KOPT-K1 (cell line): ENCODE measurements at regions not wholly inside any gene's neighbourhood (a gene's known extent, or its start where the extent isn't known, plus 50 kb on each side); places are given as distances from the start of the nearest gene placed in this dataset.

Experiments
- H3K27ac ChIP-seq: fragments of 200-600 bp; sonication (generic); 2 replicates; pipeline ENCODE4 v1.5.1; 2016; ENCODE audit warnings: antibody characterized with exemption, mild to moderate bottlenecking, low read depth, low read length; ENCODE audit not compliant: poor library complexity, severe bottlenecking
- H3K36me3 ChIP-seq: fragments of 200-600 bp; sonication (generic); 2 replicates; pipeline ENCODE4 v1.5.1; 2017; ENCODE audit warnings: antibody characterized with exemption, mild to moderate bottlenecking, low read length, moderate library complexity; ENCODE audit not compliant: insufficient read depth
- H3K9me3 ChIP-seq: fragments of 200-600 bp; sonication (generic); 2 replicates; pipeline ENCODE4 v1.5.1; 2017; ENCODE audit warnings: antibody characterized with exemption, low read length, mild to moderate bottlenecking; ENCODE audit not compliant: insufficient read depth, poor library complexity, severe bottlenecking

GRCh38 chr9:32264170-32264864 is 120.1 kb upstream of the ACO1 start:
- Histone ChIP-seq H3K36me3 (no peaks in the 10 kb centered on the region), H3K27ac (no peak overlapping the region), H3K9me3 (no peaks in the 10 kb centered on the region)

GRCh38 chr9:32265037-32265436 is 119.4 kb upstream of the ACO1 start:
- H3K36me3 ChIP-seq, result no peaks in the 10 kb centered on the region
- no peaks in the 10 kb centered on the region for H3K9me3 ChIP-seq
- H3K27ac ChIP-seq, result no peak overlapping the region

- Histone ChIP-seq H3K36me3 (no peaks in the 10 kb centered on the region), H3K9me3 (no peaks in the 10 kb centered on the region), H3K27ac (no peak overlapping the region)
Measured at GRCh38 chr9:32278991-32279390, 105.5 kb upstream of the ACO1 start.

- Histone ChIP-seq H3K27ac (no peak overlapping the region), H3K36me3 (no peaks in the 10 kb centered on the region), H3K9me3 (no peaks in the 10 kb centered on the region)
Measured at GRCh38 chr9:32289756-32290155, 94.7 kb upstream of the ACO1 start.

- Histone ChIP-seq H3K9me3 (no peaks in the 10 kb centered on the region), H3K27ac (no peak overlapping the region), H3K36me3 (no peaks in the 10 kb centered on the region)
Measured at GRCh38 chr9:32291370-32291769, 93.1 kb upstream of the ACO1 start.

GRCh38 chr9:32292611-32293010 is 91.8 kb upstream of the ACO1 start:
- Histone ChIP-seq H3K27ac (no peak overlapping the region), H3K9me3 (no peaks in the 10 kb centered on the region), H3K36me3 (no peaks in the 10 kb centered on the region)

GRCh38 chr9:32293091-32293490 is 91.4 kb upstream of the ACO1 start:
- no peaks in the 10 kb centered on the region for H3K9me3 ChIP-seq
- H3K27ac ChIP-seq, result no peak overlapping the region
- H3K36me3 ChIP-seq, result no peaks in the 10 kb centered on the region

GRCh38 chr9:32294106-32294505 is 90.3 kb upstream of the ACO1 start:
- Histone ChIP-seq H3K36me3 (no peaks in the 10 kb centered on the region), H3K9me3 (no peaks in the 10 kb centered on the region)

GRCh38 chr9:32300373-32300772 is 84.1 kb upstream of the ACO1 start:
- no peaks in the 10 kb centered on the region for H3K36me3 ChIP-seq
- H3K9me3 ChIP-seq, result no peaks in the 10 kb centered on the region

More at GRCh38 chr9:32294106-32294505, 90.3 kb upstream of the ACO1 start:
- no peak overlapping the region for H3K27ac ChIP-seq

GRCh38 chr9:32304495-32304894 is 79.9 kb upstream of the ACO1 start:
- Histone ChIP-seq H3K27ac (no peak overlapping the region), H3K9me3 (no peaks in the 10 kb centered on the region), H3K36me3 (no peaks in the 10 kb centered on the region)

More at GRCh38 chr9:32300373-32300772, 84.1 kb upstream of the ACO1 start:
- H3K27ac ChIP-seq, result no peak overlapping the region

- no peaks in the 10 kb centered on the region for H3K36me3 ChIP-seq
- no peak overlapping the region for H3K27ac ChIP-seq
- H3K9me3 ChIP-seq, result no peaks in the 10 kb centered on the region
Measured at GRCh38 chr9:32306006-32306405, 78.4 kb upstream of the ACO1 start.

GRCh38 chr9:32319312-32319929 is 65.0 kb upstream of the ACO1 start:
- Histone ChIP-seq H3K36me3 (no peaks in the 10 kb centered on the region), H3K27ac (no peak overlapping the region), H3K9me3 (no peaks in the 10 kb centered on the region)

GRCh38 chr9:32322622-32323021 is 61.8 kb upstream of the ACO1 start:
- no peaks in the 10 kb centered on the region for H3K36me3 ChIP-seq
- H3K27ac ChIP-seq, result no peak overlapping the region
- H3K9me3 ChIP-seq, result no peaks in the 10 kb centered on the region

GRCh38 chr9:32326146-32326545 is 58.3 kb upstream of the ACO1 start:
- no peak overlapping the region for H3K27ac ChIP-seq
- H3K36me3 ChIP-seq, result no peaks in the 10 kb centered on the region

GRCh38 chr9:32331240-32331639 is 53.2 kb upstream of the ACO1 start:
- no peaks in the 10 kb centered on the region for H3K9me3 ChIP-seq

More at GRCh38 chr9:32326146-32326545, 58.3 kb upstream of the ACO1 start:
- no peaks in the 10 kb centered on the region for H3K9me3 ChIP-seq

GRCh38 chr9:32334112-32334511 is 50.3 kb upstream of the ACO1 start:
- H3K36me3 ChIP-seq, result no peaks in the 10 kb centered on the region
- H3K27ac ChIP-seq, result no peak overlapping the region
- H3K9me3 ChIP-seq, result no peaks in the 10 kb centered on the region

More at GRCh38 chr9:32331240-32331639, 53.2 kb upstream of the ACO1 start:
- Histone ChIP-seq H3K36me3 (no peaks in the 10 kb centered on the region), H3K27ac (no peak overlapping the region)
